Central memory CD8-positive, alpha-beta T cell (primary cell): ENCODE measurements at regions not wholly inside any gene's neighbourhood (a gene's known extent, or its start where the extent isn't known, plus 50 kb on each side); places are given as distances from the start of the nearest gene placed in this dataset.
"Not testable (repeated sequence)": the region's sequence is repeated elsewhere in the genome, so short reads cannot be mapped to it uniquely, and the experiment has no call there.

ENCODE experiments used
- ATAC-seq: fragments of 150-1000 bp; cut with Tn5 transposase; replicated peaks from 2 replicates; pipeline ENCODE4 v1.10.0; 2022; ENCODE audit warnings: mild to moderate bottlenecking, moderate FRiP score, moderate number of reproducible peaks; ENCODE audit not compliant: poor library complexity, severe bottlenecking; ENCODE audit errors: extremely low read depth
- DNase-seq, 2 donors: peaks; one replicate each; pipeline ENCODE4 v3.0.0; 2021; ENCODE audit warnings: low spot score in 2 of 2
- H3K27ac Mint-ChIP-seq: one replicate; pipeline ENCODE4 v1.8.0; 2022; ENCODE audit warnings: low read depth, mild to moderate bottlenecking, moderate library complexity, mixed read lengths
- H3K27me3 Mint-ChIP-seq: one replicate; pipeline ENCODE4 v1.8.0; 2022; ENCODE audit warnings: mixed read lengths
- H3K36me3 Mint-ChIP-seq: one replicate; pipeline ENCODE4 v1.8.0; 2022; ENCODE audit warnings: mild to moderate bottlenecking, moderate library complexity, mixed read lengths; ENCODE audit not compliant: insufficient read depth
- H3K4me1 Mint-ChIP-seq: one replicate; pipeline ENCODE4 v1.8.0; 2022; ENCODE audit warnings: mixed read lengths
- H3K4me3 Mint-ChIP-seq: one replicate; pipeline ENCODE4 v1.8.0; 2022; ENCODE audit warnings: mild to moderate bottlenecking, moderate library complexity, mixed read lengths
- H3K9me3 Mint-ChIP-seq: one replicate; pipeline ENCODE4 v1.8.0; 2022; ENCODE audit warnings: mixed read lengths

DNA sequence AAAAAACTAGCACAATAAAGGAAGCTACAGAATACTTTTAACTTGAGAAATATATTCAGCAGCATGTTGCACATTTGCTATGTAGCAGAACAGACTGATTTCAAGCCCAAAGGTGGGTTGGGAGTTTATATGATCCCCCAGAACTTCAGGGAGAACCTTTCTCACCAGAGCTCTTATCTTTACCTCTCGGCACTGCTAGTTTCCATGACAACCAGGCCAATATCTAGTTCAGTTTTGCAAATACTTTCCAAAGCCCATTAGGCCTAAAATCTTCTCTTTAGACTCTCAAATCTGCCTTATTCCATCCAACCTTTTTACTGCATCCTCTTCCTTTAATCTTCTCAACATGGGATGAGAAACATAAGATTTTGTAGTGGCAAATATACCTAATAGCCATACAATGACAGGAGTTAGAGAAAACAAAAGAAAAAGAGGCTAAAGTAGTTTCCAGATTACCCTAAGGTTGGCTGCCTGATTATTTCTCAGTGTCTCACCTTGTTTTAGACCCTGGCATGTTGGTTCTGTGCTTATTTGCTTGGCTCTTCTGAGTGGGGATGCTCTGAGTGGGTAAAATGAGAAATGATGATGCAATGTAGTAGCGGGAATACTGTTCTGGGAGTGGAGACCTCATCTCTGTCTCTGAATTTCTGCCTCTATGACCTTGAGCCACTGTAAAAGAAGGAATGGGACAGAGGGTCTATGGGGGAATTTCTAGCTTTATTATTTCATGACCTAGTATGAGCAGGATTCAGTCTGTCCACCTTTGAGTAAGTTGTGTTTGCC, 427.6 kb upstream of the STXBP6 start:
- Mint-ChIP-seq H3K4me3 (no peak overlapping the region), H3K27me3 (no peaks in the 10 kb centered on the region), H3K9me3 (peaks cover 10% of the 10 kb centered on the region), H3K27ac (no peak overlapping the region), H3K36me3 (no peaks in the 10 kb centered on the region), H3K4me1 (no peaks in the 10 kb centered on the region)
- DNase-seq = no peak
- no peak for ATAC-seq

DNA sequence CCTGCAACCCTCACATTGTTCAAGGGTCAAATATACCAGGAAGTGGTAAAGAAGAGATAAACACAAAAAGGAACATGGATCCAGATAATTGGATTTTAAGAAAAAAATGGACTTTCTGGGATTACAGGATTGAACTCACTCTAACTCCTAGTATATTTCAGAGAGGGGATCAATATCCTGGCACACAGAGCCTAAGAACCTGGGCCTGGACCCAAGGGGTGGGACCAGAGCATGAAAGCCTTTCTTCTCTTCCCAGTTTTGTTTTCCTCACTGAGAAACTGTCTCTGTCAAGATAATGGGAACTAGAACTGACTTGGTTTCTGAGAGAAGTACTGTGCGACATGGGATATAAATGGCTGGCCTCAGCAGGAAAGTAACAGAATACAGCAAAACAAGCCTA, 422.8 kb upstream of the STXBP6 start:
- Mint-ChIP-seq H3K4me3 (no peak overlapping the region), H3K36me3 (no peaks in the 10 kb centered on the region), H3K27me3 (no peaks in the 10 kb centered on the region), H3K9me3 (no peaks in the 10 kb centered on the region), H3K4me1 (no peaks in the 10 kb centered on the region), H3K27ac (no peak overlapping the region)
- DNase-seq = no peak
- ATAC-seq = no peak

DNA sequence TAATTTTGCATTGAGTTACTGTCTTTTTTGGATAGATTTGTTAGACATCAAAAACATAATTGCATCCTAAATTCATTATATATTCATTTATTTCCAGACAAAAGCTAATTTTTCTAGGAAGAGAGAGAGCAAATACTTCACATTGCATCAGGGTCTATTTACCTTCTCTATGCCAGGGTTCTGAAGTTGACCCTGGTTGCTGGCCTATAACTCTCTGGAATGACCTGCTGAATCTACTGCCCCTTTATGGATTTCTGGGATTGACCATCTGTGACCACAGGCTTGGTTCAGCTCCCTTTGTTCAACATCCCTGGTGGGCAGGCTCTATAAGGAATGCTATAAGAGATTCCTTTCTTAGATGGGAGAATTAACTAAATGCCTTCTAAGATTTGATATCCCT, 414.8 kb upstream of the STXBP6 start:
- ATAC-seq (no peak), DNase-seq (no peak)
- Mint-ChIP-seq H3K9me3 (no peaks in the 10 kb centered on the region), H3K36me3 (no peaks in the 10 kb centered on the region), H3K27me3 (no peaks in the 10 kb centered on the region), H3K27ac (no peak overlapping the region), H3K4me3 (no peak overlapping the region), H3K4me1 (no peaks in the 10 kb centered on the region)

DNA sequence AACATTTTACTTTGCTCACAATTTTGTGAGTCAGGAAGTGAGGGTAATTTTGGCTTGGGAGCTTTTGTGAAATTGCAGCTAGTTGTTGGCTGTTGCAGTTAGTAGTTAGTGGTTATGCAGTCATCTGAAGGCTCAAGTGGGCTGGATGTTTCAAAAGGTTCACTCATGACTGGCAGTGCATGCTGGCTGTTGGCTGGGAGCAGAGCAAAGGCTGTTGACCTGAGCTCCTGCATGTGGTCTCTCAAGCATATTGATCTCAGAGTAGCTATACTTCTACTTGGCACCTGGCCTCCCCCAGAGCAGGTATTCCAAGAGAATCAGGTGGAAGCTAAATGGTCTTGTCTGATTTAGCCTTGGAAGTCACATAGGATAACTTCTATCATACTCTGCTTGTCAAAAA, 414.1 kb upstream of the STXBP6 start:
- Mint-ChIP-seq H3K27ac (no peak overlapping the region), H3K4me3 (no peak overlapping the region), H3K4me1 (no peaks in the 10 kb centered on the region), H3K36me3 (no peaks in the 10 kb centered on the region), H3K9me3 (no peaks in the 10 kb centered on the region), H3K27me3 (no peaks in the 10 kb centered on the region)
- DNase-seq (no peak), ATAC-seq (no peak)

DNA sequence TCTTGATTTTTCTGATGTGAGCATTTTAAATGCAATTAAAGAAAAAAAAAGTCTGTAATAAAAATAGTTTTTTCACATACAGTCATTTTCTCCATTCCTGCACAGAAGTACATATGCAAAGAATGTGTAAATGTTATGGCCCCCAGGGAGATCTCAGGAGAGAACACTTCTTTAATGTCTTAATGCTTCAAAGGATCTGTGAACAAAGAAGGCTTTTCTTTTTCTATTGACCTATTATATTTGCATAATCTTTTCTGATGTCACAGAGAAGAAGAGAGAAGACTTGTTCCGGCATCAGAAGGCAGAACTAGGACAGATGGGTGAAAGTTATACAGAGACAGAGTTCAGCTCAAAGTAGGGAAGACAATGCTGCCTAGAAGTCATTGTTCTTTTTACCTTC, 413.5 kb upstream of the STXBP6 start:
- ATAC-seq (no peak), DNase-seq (no peak)
- H3K36me3 Mint-ChIP-seq = no peaks in the 10 kb centered on the region
- no peak overlapping the region for H3K27ac Mint-ChIP-seq
- H3K27me3 Mint-ChIP-seq = no peaks in the 10 kb centered on the region
- H3K4me3 Mint-ChIP-seq = no peak overlapping the region
- no peaks in the 10 kb centered on the region for H3K4me1 Mint-ChIP-seq
- no peaks in the 10 kb centered on the region for H3K9me3 Mint-ChIP-seq

DNA sequence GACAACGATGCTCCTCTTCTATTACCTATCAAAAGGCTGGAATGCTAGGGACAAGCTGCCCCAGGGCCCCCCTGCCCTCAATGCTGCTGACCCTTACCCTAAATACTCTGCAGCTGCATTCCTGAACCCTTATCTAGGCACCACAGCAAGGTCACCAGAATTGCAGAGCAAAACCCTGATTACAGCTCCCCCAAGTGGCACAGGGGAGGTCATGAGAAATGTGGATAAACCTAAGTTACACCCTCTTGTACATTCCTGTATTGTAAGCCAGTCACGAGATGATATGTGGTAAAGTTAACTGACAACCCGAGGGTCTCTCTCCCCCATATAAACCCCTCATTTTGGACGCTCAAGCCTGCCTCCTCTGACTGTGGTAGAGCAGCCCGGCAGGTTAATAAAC, 411.8 kb upstream of the STXBP6 start:
- H3K27me3 Mint-ChIP-seq = no peaks in the 10 kb centered on the region
- no peaks in the 10 kb centered on the region for H3K36me3 Mint-ChIP-seq
- H3K4me3 Mint-ChIP-seq = no peak overlapping the region
- no peaks in the 10 kb centered on the region for H3K4me1 Mint-ChIP-seq
- DNase-seq (no peak), ATAC-seq (no peak)
- no peaks in the 10 kb centered on the region for H3K9me3 Mint-ChIP-seq
- H3K27ac Mint-ChIP-seq = no peak overlapping the region

DNA sequence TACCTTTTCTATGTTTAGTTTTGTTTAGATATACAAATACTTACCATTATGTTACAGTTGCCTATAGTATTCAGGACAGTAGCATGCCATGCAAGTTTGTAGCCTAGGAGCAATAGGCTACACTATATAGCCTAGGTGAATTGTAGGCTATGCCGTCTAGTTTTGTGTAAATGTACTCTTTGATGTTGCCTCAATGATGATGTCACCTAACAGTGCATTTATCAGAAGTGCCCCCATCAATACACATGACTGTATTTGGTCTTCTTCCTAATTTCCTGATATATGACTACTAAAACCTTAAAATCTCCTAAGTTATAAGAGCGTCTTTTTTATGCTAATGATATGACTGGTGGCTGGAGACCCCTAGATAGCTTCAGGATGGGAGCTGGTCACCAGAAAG, 394.4 kb upstream of the STXBP6 start:
- Mint-ChIP-seq H3K4me3 (no peak overlapping the region), H3K27me3 (no peaks in the 10 kb centered on the region), H3K27ac (no peak overlapping the region), H3K36me3 (no peaks in the 10 kb centered on the region), H3K4me1 (no peaks in the 10 kb centered on the region), H3K9me3 (peaks cover 13% of the 10 kb centered on the region)
- DNase-seq (no peak), ATAC-seq (no peak)

DNA sequence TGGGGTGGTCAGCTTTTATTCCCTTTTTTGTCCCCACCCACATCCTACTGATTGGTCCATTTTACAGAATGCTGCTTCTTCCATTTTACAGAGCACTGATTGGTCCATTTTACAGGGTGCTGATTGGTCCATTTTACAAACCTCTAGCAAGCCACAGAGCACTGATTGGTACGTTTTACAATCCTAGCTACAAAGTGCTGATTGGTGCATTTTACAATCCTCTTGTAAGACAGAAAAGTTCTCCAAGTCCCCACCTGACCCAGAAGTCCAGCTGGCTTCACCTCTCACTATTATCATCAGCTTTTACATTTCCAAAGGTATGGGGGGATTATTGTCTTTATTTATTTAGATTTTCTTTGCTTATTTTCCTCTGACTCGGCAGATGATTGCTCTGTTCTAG, 390.4 kb upstream of the STXBP6 start:
- DNase-seq, H3K36me3 Mint-ChIP-seq, ATAC-seq, H3K4me3 Mint-ChIP-seq, H3K27me3 Mint-ChIP-seq, H3K27ac Mint-ChIP-seq, H3K4me1 Mint-ChIP-seq: not testable (repeated sequence)
- H3K9me3 Mint-ChIP-seq = peaks cover 15% of the 10 kb centered on the region

DNA sequence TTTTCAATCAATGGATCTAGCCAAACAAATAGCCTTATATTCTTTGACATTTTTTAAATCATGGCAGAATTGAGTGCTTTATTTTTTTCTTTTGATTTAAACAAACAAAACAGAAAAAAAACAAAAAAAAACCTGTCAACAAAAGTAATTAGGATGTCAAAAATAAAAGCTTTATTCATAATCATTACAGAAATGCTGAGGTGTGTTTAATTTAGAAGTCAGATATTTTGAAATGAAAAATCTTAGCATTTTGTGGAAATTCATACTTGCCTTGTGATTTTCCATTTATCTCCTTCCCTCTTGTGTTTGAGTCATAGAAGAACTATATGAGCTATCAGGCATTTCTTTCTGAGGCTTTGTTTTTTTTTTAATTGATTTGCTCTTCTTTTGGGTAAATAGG, 387.0 kb upstream of the STXBP6 start:
- H3K27me3 Mint-ChIP-seq = no peaks in the 10 kb centered on the region
- H3K36me3 Mint-ChIP-seq = no peaks in the 10 kb centered on the region
- DNase-seq (no peak), ATAC-seq (no peak)
- peaks cover 28% of the 10 kb centered on the region for H3K9me3 Mint-ChIP-seq
- no peak overlapping the region for H3K4me3 Mint-ChIP-seq
- no peak overlapping the region for H3K27ac Mint-ChIP-seq
- H3K4me1 Mint-ChIP-seq = no peaks in the 10 kb centered on the region

DNA sequence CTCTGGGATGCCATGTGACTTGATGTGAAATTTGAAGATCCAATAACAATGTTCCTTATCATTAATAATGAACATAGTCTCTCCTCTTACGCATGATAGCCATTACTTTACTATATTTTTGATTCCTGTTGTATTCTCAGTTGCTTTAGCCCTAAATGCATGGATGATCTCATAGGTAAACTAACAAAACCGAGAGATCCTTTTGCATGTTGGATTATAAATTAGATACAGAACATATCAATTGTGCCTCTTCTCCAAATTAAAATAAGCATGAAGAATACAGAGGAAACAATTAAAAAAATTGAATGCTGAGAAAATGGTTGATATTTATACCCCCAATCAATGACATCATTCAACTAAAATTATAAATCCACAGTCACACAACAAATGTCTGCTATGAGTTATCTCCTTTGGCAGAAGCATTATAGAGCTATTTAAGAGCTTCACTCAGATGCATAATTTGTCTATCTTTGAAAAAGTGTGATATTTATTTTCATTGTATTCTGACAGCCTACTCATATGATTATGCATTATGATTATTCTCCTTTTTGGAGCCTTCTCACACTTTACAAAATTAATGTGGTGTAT, 386.4 kb upstream of the STXBP6 start:
- DNase-seq = no peak
- H3K4me3 Mint-ChIP-seq = no peak overlapping the region
- no peak overlapping the region for H3K27ac Mint-ChIP-seq
- peaks cover 28% of the 10 kb centered on the region for H3K9me3 Mint-ChIP-seq
- no peak for ATAC-seq
- H3K27me3 Mint-ChIP-seq = no peaks in the 10 kb centered on the region
- no peaks in the 10 kb centered on the region for H3K36me3 Mint-ChIP-seq
- H3K4me1 Mint-ChIP-seq = no peaks in the 10 kb centered on the region

DNA sequence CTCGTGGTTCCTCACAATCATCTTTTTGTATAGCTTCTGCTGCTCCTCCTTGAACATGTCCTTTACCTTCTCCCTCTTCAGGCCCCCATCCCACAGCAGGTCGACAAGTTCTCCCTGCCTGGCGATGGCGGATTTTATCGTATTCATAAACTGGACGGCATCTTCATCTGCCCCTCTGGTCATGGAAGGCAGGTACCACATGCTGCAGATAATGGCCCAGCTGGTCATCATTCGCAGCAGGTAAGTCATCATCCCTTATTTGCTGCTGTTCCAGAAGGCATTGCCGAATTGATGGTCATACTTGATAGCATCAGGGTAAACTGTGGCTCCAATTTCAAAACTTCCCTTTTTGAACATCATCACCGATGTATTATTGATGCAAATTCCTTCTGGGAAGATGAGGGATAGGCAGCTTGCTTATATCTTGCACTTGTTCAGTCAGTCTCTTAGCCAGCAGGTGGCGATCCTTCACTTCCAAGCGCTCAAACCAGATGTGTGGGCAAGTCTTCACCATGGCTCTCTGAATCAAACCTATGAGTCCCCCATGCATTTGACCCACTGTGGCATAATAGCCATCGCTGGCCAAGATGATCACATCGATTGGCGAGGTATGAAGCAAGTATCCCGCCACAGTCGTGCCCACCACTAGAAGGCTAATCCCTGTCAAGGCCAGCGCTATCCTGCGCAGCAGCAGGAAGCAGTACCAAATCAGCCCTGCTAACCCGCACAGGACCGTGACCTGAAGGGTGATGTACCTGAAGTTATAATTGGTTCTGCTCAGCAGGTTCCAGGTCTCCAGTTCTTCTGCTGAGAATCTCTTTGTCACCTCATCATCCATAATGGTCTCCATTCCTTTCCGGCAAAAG, 381.5 kb upstream of the STXBP6 start:
- H3K4me1 Mint-ChIP-seq = no peaks in the 10 kb centered on the region
- no peak for DNase-seq
- H3K4me3 Mint-ChIP-seq = no peak overlapping the region

DNA sequence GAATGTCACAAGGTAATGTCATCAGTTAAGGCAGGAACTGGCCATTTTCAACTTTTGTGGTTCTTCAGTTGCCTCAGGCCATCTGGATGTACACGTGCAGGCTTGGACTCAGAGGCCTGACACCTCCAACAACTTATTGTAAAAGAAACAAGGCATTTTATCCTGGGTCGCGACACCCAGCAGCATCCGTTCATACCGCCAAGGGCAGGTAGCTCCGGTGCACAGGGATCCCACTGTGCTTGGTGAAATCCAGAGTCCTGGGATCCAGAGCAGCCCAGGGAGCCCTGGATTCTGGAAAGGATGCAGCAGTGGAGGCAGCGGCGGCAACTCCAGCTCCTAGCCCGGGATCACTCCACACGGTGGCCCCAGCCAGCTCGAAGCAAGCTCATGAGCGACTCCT, 380.9 kb upstream of the STXBP6 start:
- ATAC-seq = no peak
- H3K4me1 Mint-ChIP-seq = no peaks in the 10 kb centered on the region
- no peaks in the 10 kb centered on the region for H3K27me3 Mint-ChIP-seq
- no peak overlapping the region for H3K27ac Mint-ChIP-seq
- peaks cover 26% of the 10 kb centered on the region for H3K9me3 Mint-ChIP-seq
- H3K36me3 Mint-ChIP-seq = no peaks in the 10 kb centered on the region
- DNase-seq = no peak
- H3K4me3 Mint-ChIP-seq = no peak overlapping the region

More for the DNA sequence above, 381.5 kb upstream of the STXBP6 start:
- ATAC-seq = no peak
- H3K9me3 Mint-ChIP-seq = peaks cover 26% of the 10 kb centered on the region
- H3K27ac Mint-ChIP-seq = no peak overlapping the region
- H3K27me3 Mint-ChIP-seq = no peaks in the 10 kb centered on the region
- H3K36me3 Mint-ChIP-seq = no peaks in the 10 kb centered on the region

DNA sequence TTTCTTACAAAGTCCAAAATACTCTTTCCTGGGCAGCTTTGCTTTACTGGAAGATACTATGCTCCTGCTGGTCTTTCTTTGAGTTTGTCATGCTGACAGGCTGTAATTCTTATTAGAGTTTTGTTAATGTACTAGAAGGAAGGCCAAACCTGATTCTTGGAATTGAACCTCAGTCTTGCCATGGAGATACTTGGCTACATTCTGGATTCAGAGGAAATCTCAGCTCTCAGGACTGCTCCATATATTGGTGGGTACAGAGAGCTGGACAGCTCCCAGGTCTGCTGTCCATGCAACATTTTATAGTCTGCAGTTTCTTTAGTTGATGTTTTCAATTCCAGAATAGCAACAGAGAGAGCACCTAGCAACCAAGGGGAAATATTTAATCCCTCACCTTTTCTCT, 363.1 kb upstream of the STXBP6 start:
- H3K4me3 Mint-ChIP-seq = no peak overlapping the region
- peaks cover 9% of the 10 kb centered on the region for H3K27me3 Mint-ChIP-seq
- DNase-seq (no peak), ATAC-seq (no peak)
- no peaks in the 10 kb centered on the region for H3K4me1 Mint-ChIP-seq
- peaks cover under 1% of the 10 kb centered on the region for H3K9me3 Mint-ChIP-seq
- no peak overlapping the region for H3K27ac Mint-ChIP-seq
- no peaks in the 10 kb centered on the region for H3K36me3 Mint-ChIP-seq
